Body of pancreas (tissue), 4 donors: ENCODE measurements at regions not wholly inside any gene's neighbourhood (a gene's known extent, or its start where the extent isn't known, plus 50 kb on each side); places are given as distances from the start of the nearest gene placed in this dataset.
"Not testable (repeated sequence)": the region's sequence is repeated elsewhere in the genome, so short reads cannot be mapped to it uniquely, and the experiment has no call there.

Experiments
- ATAC-seq: fragments of 150-250 bp; one replicate; pipeline ENCODE4 v1.9.1; 2016
- DNase-seq, 4 donors: peaks; one replicate each; pipeline ENCODE4 v3.0.0-alpha.2; 2019
- H3K27ac ChIP-seq, 4 donors: fragments of 200-600 bp; sonication (generic); 1 replicate in 3 of 4; 2 replicates in 1 of 4; pipeline versions ENCODE4 v1.5.1 to v1.6.1; 2016 to 2019; ENCODE audit warnings: mild to moderate bottlenecking in 1 of 4, mixed read lengths in 1 of 4, moderate library complexity in 1 of 4
- H3K27me3 ChIP-seq, 2 donors: fragments of 200-600 bp; sonication (generic); one replicate each; pipeline ENCODE4 v1.6.0; 2016; ENCODE audit warnings: mild to moderate bottlenecking in 1 of 2
- H3K36me3 ChIP-seq, 2 donors: fragments of 200-600 bp; sonication (generic); replicated peaks in 1 of 2; 2 replicates each; pipeline ENCODE4 v1.5.1; 2016; ENCODE audit warnings: low read depth in 2 of 2; ENCODE audit not compliant: insufficient read depth in 1 of 2
- H3K4me1 ChIP-seq: fragments of 200-600 bp; sonication (generic); one replicate; pipeline ENCODE4 v1.6.0; 2016
- H3K4me3 ChIP-seq, 2 donors: fragments of 200-600 bp; sonication (generic); 1 replicate in 1 of 2; 2 replicates in 1 of 2; pipeline ENCODE4 v1.5.1; 2016 to 2019
- H3K9me3 ChIP-seq, 3 donors: fragments of 200-600 bp; sonication (generic); 1 replicate in 2 of 3; 2 replicates in 1 of 3; pipeline ENCODE4 v1.5.1; 2016
- CTCF ChIP-seq, 7 experiments: fragments of 450-650 bp in 4 of 7; fragments of 200-600 bp in 3 of 7; sonication (generic) in 3 of 7; IDR thresholded peaks; one replicate each; pipeline ENCODE4 v1.5.1; 2016 to 2019; ENCODE audit warnings: antibody characterized with exemption in 7 of 7
- POLR2A ChIP-seq, 3 donors: fragments of 450-650 bp; IDR thresholded peaks; one replicate each; pipeline ENCODE4 v1.6.1; 2016; ENCODE audit warnings: antibody characterized with exemption in 3 of 3, mild to moderate bottlenecking in 2 of 3
- WGBS, 2 donors: methylation state at CpG; one replicate each; pipeline ENCODE4 v1.1.5; 2017; 5-methylcytosine and 5-hydroxymethylcytosine counted together
- intact Hi-C: fragments of 100-400 bp; cut with DNase I; formaldehyde crosslinking; loops from one replicate; pipeline ENCODE4 v1.15.1; 2023

DNA sequence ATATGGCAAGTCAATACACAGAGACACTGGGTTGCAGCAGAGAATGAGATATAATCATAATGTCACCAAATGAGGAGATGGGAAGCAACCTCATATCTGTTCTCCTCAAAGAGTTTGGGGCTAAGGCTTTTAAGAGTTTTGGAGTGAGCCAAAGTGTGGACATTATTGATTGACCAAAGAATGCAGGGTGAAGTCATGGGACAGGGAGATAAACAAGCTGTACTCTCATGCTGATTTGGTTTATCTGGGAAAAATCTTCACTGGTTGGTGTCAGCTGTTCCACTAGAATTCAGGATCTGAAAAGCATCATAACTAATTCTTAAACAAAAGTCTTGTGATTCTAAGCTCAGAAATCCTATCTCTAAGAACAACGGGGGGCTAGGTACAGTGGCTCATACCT, 585.9 kb upstream of the NRP1 start:
- H3K27ac ChIP-seq = no peak overlapping the region
- no peaks in the 10 kb centered on the region for H3K9me3 ChIP-seq
- intact Hi-C loops = no loop called here
- H3K4me1 ChIP-seq = no peaks in the 10 kb centered on the region
- TF ChIP-seq POLR2A (IDR thresholded peaks at IDR 0.05) = no peak
- TF ChIP-seq CTCF (IDR thresholded peaks at IDR 0.05) = no peak
- no peaks in the 10 kb centered on the region for H3K27me3 ChIP-seq
- no peak for ATAC-seq
- no peak for DNase-seq
- 86 to 94% methylated on average over 1 of the region's 1 CpG for WGBS, 2 donors
- no peaks in the 10 kb centered on the region for H3K36me3 ChIP-seq
- no peak overlapping the region for H3K4me3 ChIP-seq

DNA sequence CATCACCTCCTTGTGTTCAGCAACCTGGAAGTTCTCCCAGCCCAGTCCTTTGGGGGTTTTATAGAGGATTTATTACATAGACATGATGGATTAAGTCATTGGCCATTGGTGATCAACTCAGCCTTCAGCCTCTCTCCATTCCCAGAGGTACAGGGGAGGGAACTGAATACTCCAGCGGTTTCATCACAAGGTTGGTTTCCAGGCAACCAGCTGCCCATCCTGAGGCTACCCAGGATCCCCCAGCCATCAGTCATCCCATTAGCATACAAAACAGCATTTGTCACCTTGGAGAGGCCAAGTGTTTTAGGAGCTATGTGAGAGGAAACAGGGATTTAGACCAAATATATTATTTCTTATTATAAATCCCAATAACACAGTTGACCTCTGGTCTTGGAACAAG, 584.8 kb upstream of the NRP1 start:
- Histone ChIP-seq H3K36me3 (no peaks in the 10 kb centered on the region), H3K27me3 (no peaks in the 10 kb centered on the region), H3K9me3 (no peaks in the 10 kb centered on the region), H3K4me3 (no peak overlapping the region), H3K27ac (no peak overlapping the region), H3K4me1 (no peaks in the 10 kb centered on the region)
- DNase-seq = no peak
- intact Hi-C loops = no loop called here
- no peak for ATAC-seq
- no peak for TF ChIP-seq POLR2A (IDR thresholded peaks at IDR 0.05)
- TF ChIP-seq CTCF (IDR thresholded peaks at IDR 0.05) = no peak
- 75 to 78% methylated on average over 1 of the region's 1 CpG for WGBS, 2 donors

DNA sequence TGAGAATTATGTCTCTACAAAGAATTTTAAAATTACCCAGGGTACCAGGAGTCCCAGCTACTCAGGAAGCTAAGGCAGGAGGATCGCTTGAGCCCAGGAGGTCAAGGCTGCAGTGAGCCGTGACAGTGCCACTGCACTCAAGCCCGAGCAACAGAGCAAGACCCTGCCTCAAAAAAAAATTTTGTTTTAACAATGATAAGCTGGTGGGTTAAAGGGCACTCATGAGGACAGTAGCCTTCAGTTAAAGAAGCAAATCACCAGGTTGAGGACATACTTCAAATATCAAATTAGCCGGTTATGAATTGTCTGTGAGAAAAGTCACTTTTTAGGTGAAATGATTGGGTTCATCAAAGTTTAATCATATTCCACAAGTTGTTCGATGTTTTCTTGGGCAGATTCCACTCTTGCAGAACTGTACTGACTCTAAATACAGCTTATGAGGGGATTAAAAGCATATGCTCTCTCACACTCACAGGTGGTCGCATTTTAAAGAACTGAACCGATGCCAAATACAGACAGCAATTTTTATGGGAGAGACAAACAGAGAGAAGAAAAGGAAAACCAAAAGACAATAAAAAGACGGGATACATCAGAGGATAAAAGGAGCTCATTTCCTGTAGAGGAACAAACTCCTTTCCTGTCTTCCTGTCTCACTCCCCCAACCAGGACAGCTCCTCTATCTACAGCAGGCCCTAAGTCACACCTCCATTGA, 582.8 kb upstream of the NRP1 start:
- ATAC-seq = no peak
- 63 to 72% methylated on average over 8 of the region's 8 CpGs for WGBS, 2 donors
- DNase-seq = no peak
- intact Hi-C loops = no loop called here
- Histone ChIP-seq H3K4me1 (no peaks in the 10 kb centered on the region), H3K36me3 (no peaks in the 10 kb centered on the region), H3K9me3 (no peaks in the 10 kb centered on the region), H3K27ac (no peak overlapping the region), H3K4me3 (no peak overlapping the region), H3K27me3 (no peaks in the 10 kb centered on the region)
- TF ChIP-seq CTCF (IDR thresholded peaks at IDR 0.05) = no peak
- TF ChIP-seq POLR2A (IDR thresholded peaks at IDR 0.05) = no peak

- no peaks in the 10 kb centered on the region for H3K4me1 ChIP-seq
- no peaks in the 10 kb centered on the region for H3K27me3 ChIP-seq
- TF ChIP-seq CTCF (IDR thresholded peaks at IDR 0.05) (no peak), POLR2A (IDR thresholded peaks at IDR 0.05) (no peak)
- no peak for DNase-seq
- no peaks in the 10 kb centered on the region for H3K36me3 ChIP-seq
- ATAC-seq = no peak
- H3K27ac ChIP-seq = no peak overlapping the region
- intact Hi-C loops = no loop called here
- H3K4me3 ChIP-seq = no peak overlapping the region
- no peaks in the 10 kb centered on the region for H3K9me3 ChIP-seq
- WGBS, 2 donors = 71 to 87% methylated on average over 2 of the region's 2 CpGs
Observed at GRCh38 chr10:33914746-33915145, 580.3 kb upstream of the NRP1 start.

- Histone ChIP-seq H3K27me3 (no peaks in the 10 kb centered on the region), H3K27ac (no peak overlapping the region), H3K4me3 (no peak overlapping the region), H3K9me3 (no peaks in the 10 kb centered on the region), H3K36me3 (no peaks in the 10 kb centered on the region), H3K4me1 (no peaks in the 10 kb centered on the region)
- 82 to 86% methylated on average over 3 of the region's 3 CpGs for WGBS, 2 donors
- intact Hi-C loops = no loop called here
- TF ChIP-seq POLR2A (IDR thresholded peaks at IDR 0.05) = no peak
- TF ChIP-seq CTCF (IDR thresholded peaks at IDR 0.05) = no peak
- DNase-seq = no peak
- no peak for ATAC-seq
Observed at GRCh38 chr10:33913194-33913593, 578.7 kb upstream of the NRP1 start.

GRCh38 chr10:33909476-33909875, 575.0 kb upstream of the NRP1 start:
- H3K9me3 ChIP-seq, intact Hi-C loops, H3K36me3 ChIP-seq, H3K27me3 ChIP-seq, H3K4me1 ChIP-seq, ATAC-seq, DNase-seq, H3K27ac ChIP-seq, H3K4me3 ChIP-seq: not testable (repeated sequence)
- WGBS, 2 donors = 79 to 82% methylated on average over 4 of the region's 4 CpGs
